Glomerular endothelial cell (primary cell): ENCODE measurements at regions not wholly inside any gene's neighbourhood (a gene's known extent, or its start where the extent isn't known, plus 50 kb on each side); places are given as distances from the start of the nearest gene placed in this dataset.
"Not testable (repeated sequence)": the region's sequence is repeated elsewhere in the genome, so short reads cannot be mapped to it uniquely, and the experiment has no call there.

ENCODE experiments used
- DNase-seq: peaks from one replicate; pipeline ENCODE4 v3.0.0-alpha.2; 2011; ENCODE audit warnings: low read depth, low spot score; ENCODE audit errors: extremely low read depth

DNA sequence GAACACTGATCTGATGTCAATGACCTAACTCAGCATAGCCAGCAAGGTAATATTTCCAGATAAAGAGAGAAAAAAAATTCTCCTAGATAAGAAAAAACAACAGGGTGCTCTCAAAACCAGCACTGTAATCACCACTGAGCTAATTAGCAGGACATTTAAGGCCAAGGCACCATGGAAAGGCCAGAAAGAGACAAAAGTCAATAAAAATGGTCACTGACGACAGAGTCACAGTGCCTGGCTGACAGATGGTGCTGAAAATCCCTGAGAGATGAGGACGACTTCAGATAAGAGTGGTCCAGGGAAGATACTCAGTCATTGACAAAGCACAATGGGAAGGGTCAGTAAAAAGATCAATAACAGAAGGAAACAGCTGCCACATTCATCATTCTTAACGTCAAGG is 186.7 kb downstream of the SPATA31A6 start:
- DNase-seq, result not testable (repeated sequence)

DNA sequence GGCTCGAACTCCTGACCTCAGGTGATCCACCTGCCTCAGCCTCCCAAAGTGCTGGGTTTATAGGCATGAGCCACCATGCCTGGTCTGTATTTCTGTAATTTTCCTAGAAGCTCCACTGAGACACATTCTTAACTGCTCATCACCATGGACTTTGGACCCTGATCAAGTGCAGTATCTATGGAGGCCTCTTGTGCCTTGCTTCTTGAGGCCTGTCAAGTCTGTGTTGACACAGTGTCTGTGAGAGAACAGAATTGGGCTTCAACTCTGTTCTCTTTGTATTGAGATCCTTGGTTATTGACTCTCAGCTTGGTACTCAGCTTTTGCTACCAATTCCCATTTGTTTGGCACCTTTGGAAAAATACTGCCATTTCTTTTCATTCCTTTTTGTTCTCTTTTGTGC is 188.0 kb downstream of the SPATA31A6 start:
- DNase-seq, result not testable (repeated sequence)

DNA sequence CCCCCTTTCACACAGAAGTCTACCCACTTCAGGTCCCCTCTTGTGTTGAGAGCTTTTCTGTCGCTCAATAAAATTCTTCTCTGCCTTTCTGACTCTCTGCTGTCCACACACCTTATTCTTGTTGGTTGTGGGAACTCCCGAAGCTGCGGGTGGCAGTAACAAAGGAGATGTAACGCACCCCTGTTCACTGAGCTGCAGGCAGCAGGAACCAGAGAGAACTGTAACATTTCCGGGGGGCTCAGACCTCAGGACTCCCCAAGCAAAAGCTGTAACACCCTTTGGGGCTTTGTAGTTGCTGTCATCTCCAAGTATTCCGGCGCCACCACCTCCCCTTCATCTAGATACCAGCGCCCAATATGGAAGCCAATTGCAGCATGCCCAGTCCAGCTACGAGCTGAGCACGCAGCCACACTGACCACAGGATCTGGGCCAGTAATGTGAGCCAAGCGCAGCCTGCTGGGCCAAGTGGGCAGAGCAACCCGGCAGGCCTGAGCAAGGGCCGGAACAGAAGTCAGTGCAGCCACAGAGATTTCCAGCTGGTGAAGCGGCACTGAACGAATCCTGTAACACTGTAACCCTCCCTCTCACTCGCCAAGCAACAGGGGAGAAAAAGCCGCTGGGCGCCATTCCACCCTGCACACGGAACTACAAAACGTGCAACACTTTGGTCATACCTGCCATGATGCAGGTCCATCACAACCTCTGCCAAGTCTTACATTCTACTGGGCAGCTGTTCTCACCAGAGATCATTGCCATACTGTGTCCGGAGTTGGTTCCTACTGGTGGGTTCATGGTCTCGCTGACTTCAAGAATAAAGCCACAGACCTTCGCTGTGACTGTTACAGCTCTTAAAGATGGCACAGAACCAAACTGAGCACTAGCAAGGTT is 194.3 kb downstream of the SPATA31A6 start:
- not testable (repeated sequence) for DNase-seq

- DNase-seq, result no peak
These were observed 195.0 kb downstream of the SPATA31A6 start for GRCh38 chr9:42378418-42378815.

GRCh38 chr9:42379602-42380001 is 196.1 kb downstream of the SPATA31A6 start:
- DNase-seq, result not testable (repeated sequence)

GRCh38 chr9:42384585-42384984 is 201.1 kb downstream of the SPATA31A6 start:
- DNase-seq, result not testable (repeated sequence)

DNA sequence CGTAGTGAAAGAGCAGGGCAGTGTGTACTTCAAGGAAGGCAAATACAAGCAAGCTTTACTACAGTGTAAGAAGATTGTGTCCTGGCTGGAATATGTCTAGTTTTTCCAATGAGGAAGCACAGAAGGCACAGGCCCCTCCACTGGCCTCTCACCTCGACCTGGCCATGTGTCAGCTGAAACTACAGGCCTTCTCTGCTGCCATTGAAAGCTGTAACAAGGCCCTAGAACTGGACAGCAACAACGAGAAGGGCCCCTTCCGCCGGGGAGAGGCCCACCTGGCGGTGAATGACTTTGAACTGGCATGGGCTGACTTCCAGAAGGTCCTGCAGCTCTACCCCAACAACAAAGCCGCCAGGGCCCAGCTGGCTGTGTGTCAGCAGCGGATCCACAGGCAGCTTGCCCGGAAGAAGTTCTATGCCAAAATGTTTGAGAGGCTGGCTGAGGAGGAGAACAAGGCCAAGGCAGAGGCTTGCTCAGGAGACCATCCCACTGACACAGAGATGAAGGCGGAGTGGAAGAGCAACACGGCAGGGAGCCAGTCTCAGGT is 202.2 kb downstream of the SPATA31A6 start:
- DNase-seq, result not testable (repeated sequence)

DNA sequence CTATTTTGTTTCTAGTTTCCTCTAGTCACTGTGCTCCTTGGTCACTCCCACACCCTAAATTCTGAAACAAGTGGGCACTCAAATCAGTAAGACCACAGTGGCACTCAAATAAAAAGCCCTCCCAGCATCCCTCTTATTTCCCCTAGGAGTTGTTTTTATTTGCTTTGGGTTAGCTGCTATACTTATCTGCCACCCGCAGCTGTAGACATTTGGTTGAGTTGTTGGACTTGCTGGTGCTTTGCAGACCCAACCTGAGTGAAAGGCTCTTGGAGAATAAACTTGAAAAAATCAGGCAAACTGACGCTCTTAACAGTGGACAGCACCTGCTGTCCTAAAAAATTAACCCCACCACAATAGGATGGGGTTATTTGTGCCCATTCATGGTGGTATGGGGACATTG is 203.0 kb downstream of the SPATA31A6 start:
- no peak for DNase-seq

DNA sequence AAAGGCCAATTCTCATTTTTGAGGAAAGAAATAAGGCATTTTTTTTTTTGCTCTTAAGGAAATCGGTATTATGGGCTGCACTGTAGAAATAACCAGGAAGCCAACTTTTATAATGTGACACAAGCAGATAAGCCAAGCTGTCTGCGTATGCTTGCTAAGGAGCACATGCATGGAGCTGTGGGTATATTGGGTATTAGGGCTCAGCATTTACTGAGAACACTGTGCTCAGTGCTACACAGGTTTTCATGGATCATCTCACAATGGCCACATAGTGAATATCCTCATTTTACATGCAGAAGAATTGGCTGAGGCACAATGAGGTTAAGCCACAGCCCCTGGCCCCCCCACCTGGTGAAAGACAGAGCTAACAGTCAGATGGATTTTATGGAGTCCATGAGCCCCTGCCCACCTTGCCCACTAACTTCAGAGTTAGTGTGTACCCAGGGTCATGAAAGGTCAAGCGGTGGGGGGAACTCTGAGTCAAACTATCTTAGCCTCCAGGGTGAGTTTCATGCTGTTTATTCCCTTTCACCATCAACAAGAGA is 204.8 kb downstream of the SPATA31A6 start:
- no peak for DNase-seq

DNA sequence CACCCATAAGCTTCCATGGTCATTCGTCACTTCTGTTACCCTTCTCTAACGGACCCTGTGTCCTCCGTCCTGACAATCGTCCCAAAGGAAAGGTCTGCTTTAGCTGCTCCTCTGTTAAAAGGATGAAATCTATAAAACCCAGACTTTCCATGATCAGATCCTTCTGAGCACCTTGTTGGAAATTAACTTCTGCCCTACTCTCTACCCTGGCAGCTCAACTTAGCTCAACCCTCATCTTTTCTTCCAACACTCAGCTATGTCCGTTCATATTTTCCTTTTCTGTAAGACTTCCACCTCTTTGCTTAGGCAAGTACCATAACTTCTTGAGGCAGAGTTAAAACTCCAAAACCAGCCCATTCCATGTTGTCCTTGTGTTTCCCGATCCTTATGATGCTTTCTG is 205.4 kb downstream of the SPATA31A6 start:
- no peak for DNase-seq

DNA sequence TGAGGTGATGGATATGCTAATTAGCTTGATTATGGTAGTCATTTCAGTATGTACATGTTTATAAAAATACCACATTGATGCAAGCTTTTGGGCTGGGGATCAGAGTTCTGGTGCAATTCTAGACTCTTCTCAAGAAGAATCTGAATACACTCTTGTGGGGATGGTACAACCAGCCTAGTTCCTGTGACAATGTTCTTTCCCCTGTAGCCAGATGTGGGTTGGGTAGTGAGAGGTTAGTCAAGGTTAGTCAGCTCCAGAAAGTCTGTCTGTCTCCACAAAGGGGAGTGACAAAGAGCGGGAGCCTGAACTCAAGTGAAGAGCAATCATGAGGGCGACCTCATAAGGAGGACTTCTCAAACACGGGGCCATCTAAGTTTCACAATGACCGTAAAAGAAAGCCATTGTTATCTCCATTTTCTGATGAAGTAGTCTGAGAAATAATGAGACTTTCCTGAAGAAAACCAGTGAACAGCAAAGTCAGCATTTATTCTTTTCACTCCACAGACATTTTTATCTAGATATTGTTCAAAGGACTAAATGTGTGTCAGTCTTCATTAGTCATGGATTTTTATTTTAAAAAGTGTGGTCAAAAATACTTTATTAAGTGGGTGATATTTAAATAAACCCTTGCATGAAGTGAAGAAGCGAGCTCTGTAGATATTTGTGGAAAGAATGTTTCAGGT is 209.5 kb downstream of the SPATA31A6 start:
- DNase-seq, result not testable (repeated sequence)

- no peak for DNase-seq
These were observed 212.9 kb downstream of the SPATA31A6 start for GRCh38 chr9:42396318-42396717.

DNA sequence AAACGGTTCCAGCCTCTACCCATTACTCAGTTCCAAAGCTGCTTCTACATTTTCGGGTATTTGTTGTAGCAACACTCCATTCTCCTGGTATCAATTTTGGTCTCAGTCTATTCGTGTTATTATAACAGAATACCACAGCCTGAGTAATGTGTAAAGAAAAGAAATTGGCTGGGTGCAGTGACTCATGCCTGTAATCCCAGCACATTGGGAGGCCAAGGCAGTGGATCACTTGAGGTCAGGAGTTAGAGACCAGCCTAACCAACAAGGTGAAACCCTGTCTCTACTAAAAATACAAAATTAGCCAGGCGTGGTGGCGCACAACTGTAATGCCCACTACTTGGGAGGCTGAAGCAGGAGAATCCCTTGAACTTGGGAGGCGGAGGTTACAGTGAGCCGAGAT is 213.9 kb downstream of the SPATA31A6 start:
- not testable (repeated sequence) for DNase-seq

DNA sequence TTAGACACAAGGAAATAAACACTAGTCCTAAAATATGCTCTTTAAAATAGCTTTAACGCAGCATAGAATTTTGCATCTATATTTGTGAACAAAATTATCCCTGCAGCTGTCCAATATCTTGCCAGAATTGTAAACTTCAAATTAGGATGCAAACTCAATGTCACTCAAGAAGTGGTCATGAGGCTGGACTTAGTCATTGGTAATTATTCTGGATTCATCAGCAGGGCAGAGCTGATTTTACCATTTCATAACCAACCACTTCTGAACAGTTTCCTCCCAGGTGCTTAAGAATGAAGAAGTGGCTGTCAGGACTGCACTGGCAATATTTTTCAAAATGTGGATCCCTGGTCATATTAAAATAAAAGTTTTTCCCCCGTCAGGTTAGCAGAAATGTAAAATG is 219.5 kb downstream of the SPATA31A6 start:
- not testable (repeated sequence) for DNase-seq

GRCh38 chr9:42409581-42409980 is 226.1 kb downstream of the SPATA31A6 start:
- not testable (repeated sequence) for DNase-seq

DNA sequence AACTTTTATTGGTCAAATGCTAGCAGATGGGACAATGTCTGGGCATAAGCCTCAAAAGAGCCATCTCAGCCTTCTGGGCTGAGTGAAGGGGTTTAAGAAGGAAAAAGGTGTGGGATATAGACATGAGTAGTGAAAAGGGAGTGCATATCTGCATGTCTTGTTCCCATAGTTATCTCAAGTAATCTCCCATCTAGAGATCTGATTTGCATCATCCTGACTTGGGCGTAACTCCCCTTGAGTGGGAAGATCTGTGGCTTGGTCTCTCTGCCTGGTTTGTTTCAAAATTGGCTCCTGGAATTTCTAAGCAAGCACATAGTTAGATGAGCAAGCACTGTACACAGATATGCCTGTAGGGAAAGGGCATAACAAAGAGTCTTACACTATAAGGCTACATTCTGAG is 228.9 kb downstream of the SPATA31A6 start:
- DNase-seq, result not testable (repeated sequence)

DNA sequence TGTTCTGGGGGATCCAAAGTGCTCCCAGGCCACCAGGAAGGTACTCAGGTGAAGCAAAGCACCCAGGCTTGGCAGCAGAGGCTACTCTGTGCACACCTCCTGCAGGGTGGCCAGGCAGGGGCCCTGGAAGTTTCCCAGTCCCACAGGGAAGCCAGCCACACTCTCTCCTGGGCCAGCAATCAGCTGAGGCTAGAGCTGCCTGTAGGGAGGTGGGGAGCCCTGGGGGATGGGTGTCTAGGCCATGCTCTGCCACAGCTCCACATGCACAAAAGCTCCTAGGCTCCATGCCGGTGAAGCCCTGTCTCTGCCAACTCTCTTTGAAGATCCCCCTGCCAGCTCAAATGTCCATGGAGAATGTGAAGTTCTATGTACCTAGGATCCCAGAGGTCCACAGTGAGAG is 231.4 kb downstream of the SPATA31A6 start:
- not testable (repeated sequence) for DNase-seq

DNA sequence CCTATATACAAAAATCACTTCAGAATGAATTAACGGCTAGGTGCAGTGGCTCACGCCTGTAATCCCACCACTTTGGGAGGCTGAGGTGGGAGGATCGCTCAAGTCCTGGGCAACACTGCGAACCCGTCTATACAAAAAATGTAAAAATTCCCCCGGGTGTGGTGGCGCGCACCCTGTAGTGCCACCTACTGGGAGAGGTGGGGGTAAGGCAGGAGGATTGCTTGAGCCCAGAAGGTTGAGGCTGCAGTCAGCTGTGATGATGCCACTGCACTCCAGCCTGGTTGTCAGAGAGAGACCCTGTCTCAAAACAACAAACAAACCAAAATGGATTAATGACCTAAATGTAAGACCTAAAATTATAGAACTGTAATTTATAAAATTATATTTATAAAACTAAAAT is 236.2 kb downstream of the SPATA31A6 start:
- DNase-seq, result not testable (repeated sequence)

DNA sequence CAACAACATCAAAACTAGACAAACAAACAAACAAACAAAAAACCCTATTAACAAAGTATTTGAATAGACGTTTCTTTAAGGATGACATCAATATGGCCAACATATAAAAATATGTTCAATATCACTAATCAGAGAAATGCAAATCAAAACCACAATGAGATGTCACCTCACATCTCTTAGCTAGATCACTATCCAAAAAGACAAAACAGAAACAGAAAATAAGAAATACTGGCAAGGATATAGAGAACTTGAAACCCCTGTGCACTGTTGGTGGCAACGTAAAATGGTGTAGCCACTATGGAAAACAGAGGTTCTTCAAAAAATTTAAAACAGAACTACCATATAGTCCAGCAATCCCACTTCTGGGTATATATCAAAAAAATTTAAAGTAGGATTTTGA is 236.9 kb downstream of the SPATA31A6 start:
- DNase-seq, result not testable (repeated sequence)

- DNase-seq, result not testable (repeated sequence)
These were observed 238.2 kb downstream of the SPATA31A6 start for GRCh38 chr9:42421630-42422029.
